ENCODE measurements at regions not wholly inside any gene's neighbourhood (a gene's known extent, or its start where the extent isn't known, plus 50 kb on each side); places are given as distances from the start of the nearest gene placed in this dataset.

DNA sequence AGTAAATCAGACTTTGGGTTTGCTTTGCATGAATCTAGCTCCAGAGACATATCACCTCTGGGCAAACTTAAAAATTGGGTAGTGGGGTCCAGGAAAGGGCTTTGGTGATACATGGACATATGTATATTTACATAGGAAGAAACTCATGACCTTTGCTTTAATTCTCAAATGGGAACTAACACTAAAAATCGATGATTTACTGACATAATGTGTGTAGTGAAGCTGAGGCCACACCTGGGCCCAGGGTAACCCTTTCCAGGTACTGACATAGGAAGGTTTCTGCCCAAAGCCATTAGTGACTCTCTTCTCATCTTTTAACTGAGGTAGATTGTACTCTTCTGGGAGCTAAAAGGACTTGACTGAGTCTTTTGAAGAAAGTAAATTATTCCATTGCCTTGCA lies 411.2 kb upstream of the TBL1XR1 start:
- TF ChIP-seq POU2F2 (IDR thresholded peaks at IDR 0.05; ENCODE audit: low read depth, low read length), result no peak
- no peak for TF ChIP-seq TAF1 (IDR thresholded peaks at IDR 0.05; ENCODE audit: low read depth, low read length)
- no peak for TF ChIP-seq POLR2A (IDR thresholded peaks at IDR 0.05; ENCODE audit: low read depth, low read length)
- no peak for TF ChIP-seq SPI1 (IDR thresholded peaks at IDR 0.05; ENCODE audit: low read depth, low read length)
- TF ChIP-seq POLR2AphosphoS5 (IDR thresholded peaks at IDR 0.05; ENCODE audit: low read depth, low read length), result no peak
- no peak for TF ChIP-seq PAX5 (IDR thresholded peaks at IDR 0.05; ENCODE audit: insufficient read depth, low read length, severe bottlenecking)
- DNase-seq (ENCODE audit: insufficient read length, low spot score), result no peak
- no peak for FAIRE-seq

DNA sequence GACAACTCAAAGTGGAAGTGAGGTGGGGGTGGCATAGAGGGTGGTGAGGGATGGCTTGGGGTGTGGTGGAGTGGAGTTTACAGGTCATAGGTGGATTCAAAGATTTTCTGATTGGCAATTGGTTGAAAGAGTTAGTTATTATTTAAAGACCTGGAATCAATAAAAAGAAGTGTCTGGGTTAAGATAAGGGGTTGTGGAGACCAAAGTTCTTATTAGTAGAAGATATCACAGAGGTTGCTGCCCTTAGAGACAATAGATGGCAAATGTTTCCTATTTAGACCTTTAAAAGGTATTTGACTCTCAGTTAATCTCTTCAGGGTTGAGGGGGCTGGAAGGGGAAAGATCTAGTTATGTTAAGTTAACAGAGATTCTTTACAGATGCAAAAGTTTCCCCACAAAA lies 412.3 kb upstream of the TBL1XR1 start:
- FAIRE-seq (no peak), DNase-seq (ENCODE audit: insufficient read length, low spot score) (no peak)

DNA sequence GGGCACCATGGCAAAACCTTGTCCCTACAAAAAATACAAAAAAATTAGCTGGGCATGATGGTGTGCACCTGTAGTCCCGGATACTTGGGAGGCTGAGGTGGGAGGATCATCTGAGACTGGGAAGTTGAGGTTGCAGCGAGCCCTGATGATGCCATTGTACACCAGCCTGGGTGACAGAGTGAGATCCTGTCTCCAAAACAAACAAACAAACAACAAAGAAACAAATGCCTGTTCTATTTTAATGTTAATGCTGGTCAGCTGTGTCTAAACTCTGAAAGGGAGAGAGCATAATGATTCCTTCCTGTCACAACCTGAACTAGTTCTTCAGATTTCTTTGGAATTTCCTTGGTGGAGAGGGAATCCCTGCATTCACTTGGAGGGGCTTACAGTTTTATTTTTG lies 413.0 kb upstream of the TBL1XR1 start:
- FAIRE-seq (no peak), DNase-seq (ENCODE audit: insufficient read length, low spot score) (no peak)
- TF ChIP-seq TAF1 (IDR thresholded peaks at IDR 0.05; ENCODE audit: low read depth, low read length) (no peak), POLR2A (IDR thresholded peaks at IDR 0.05; ENCODE audit: low read depth, low read length) (no peak), POU2F2 (IDR thresholded peaks at IDR 0.05; ENCODE audit: low read depth, low read length) (no peak), POLR2AphosphoS5 (IDR thresholded peaks at IDR 0.05; ENCODE audit: low read depth, low read length) (no peak), PAX5 (IDR thresholded peaks at IDR 0.05; ENCODE audit: insufficient read depth, low read length, severe bottlenecking) (no peak), SPI1 (IDR thresholded peaks at IDR 0.05; ENCODE audit: low read depth, low read length) (no peak)

More for the DNA sequence above, 412.3 kb upstream of the TBL1XR1 start:
- no peak for TF ChIP-seq POLR2AphosphoS5 (IDR thresholded peaks at IDR 0.05; ENCODE audit: low read depth, low read length)
- TF ChIP-seq TAF1 (IDR thresholded peaks at IDR 0.05; ENCODE audit: low read depth, low read length), result no peak
- no peak for TF ChIP-seq PAX5 (IDR thresholded peaks at IDR 0.05; ENCODE audit: insufficient read depth, low read length, severe bottlenecking)
- TF ChIP-seq POU2F2 (IDR thresholded peaks at IDR 0.05; ENCODE audit: low read depth, low read length), result no peak
- no peak for TF ChIP-seq SPI1 (IDR thresholded peaks at IDR 0.05; ENCODE audit: low read depth, low read length)
- TF ChIP-seq POLR2A (IDR thresholded peaks at IDR 0.05; ENCODE audit: low read depth, low read length), result no peak

DNA sequence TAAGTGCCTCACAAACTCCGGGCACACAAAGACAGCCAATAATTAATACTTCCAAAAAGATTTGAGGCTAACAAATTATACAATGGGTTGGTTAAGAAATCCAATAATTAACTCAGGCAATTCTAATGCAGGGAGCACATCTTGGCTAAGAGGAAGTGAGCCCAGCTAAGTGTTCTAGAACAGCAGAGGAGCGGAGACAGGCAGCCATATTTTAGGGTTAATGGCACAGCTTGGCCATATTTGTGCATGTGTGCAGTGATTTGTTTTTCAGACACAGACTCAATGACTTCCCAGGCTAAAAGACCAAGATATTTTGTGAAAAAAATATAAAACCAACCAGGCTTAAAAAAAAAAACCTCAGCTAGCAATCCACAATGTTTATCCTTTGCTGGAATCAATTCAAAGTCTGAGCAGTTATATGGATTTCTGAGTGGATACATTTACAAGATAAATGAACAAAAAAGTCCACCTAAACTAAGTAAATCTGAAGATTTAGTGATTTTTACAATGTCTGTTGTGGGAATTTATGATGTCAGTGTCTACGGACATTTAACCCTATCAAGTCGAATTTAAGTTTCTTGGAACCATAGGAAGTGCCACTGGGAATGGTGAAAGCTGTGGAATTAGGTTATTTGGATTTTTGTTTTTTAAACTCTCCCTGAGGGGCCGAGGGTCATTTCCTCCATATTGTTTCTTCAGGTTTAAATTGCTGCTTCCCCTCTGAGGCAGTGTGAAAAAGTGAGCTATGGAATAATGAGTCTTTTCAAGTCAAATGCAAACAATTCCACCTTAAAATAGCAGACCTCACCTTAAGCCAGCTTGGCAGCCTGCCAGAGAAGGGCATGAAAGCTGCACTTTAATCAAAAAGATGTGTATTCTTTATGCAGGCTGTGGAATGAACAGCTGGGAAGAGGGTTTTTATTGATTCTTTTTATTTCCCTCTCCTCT lies 413.7 kb upstream of the TBL1XR1 start:
- DNase-seq (ENCODE audit: insufficient read length, low spot score) (no peak), FAIRE-seq (no peak)
- TF ChIP-seq SPI1 (IDR thresholded peaks at IDR 0.05; ENCODE audit: low read depth, low read length) (0 out of 2 replicates have a peak, but pooled peaks have one; percentile 3), POLR2A (IDR thresholded peaks at IDR 0.05; ENCODE audit: low read depth, low read length) (no peak)

DNA sequence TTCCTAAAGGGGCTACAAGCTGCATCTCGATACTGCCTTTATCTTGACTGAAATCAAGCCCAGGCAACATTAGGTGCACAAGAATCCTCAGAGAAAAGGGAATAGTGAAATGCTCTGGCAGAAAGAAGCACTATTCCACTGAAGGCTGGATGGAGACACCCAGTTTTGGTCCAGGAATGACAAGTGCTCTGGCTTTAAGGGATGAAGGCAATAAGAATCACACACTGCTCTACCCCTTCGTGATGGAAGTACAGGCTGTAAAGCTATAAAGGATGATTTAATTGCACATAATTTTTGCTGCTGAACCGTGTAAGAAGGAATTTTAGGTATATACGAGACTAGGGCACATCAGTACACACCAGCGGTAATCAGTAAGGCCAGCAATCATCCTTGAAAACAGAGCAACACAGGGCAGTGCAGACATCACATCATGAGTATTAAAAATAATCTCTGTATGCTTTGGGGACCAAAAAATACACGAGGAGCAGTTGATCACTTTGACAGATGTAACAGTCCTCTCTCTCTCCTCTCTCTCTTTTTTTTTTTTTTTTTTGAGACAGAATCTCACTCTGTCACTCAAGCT lies 414.6 kb upstream of the TBL1XR1 start:
- DNase-seq (ENCODE audit: insufficient read length, low spot score), result no peak
- FAIRE-seq, result no peak
- TF ChIP-seq SPI1 (IDR thresholded peaks at IDR 0.05; ENCODE audit: low read depth, low read length), result no peak
- no peak for TF ChIP-seq POLR2AphosphoS5 (IDR thresholded peaks at IDR 0.05; ENCODE audit: low read depth, low read length)
- no peak for TF ChIP-seq POLR2A (IDR thresholded peaks at IDR 0.05; ENCODE audit: low read depth, low read length)
- no peak for TF ChIP-seq PAX5 (IDR thresholded peaks at IDR 0.05; ENCODE audit: insufficient read depth, low read length, severe bottlenecking)
- TF ChIP-seq POU2F2 (IDR thresholded peaks at IDR 0.05; ENCODE audit: low read depth, low read length), result no peak
- no peak for TF ChIP-seq TAF1 (IDR thresholded peaks at IDR 0.05; ENCODE audit: low read depth, low read length)

DNA sequence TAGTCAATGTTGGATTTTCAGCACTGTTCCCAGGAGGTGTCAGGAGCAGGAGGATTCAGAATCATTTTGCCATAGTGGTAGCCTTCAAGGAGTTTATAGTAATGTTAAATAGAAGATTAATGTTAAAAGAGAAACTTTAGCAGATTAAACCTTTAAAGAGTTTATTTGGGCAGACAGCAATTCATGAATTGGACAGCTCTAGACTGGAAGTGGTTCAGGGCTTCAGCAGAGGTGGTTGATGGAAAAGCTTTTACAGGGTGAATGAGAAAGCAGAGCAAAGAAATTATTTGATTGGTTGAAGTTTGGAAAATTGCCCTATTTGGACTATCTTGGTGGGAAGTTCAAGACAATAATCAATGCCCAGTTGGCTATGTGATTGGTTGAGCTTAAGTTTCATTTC lies 416.6 kb upstream of the TBL1XR1 start:
- FAIRE-seq, result no peak
- no peak for DNase-seq (ENCODE audit: insufficient read length, low spot score)
- TF ChIP-seq PAX5 (IDR thresholded peaks at IDR 0.05; ENCODE audit: insufficient read depth, low read length, severe bottlenecking), result no peak
- no peak for TF ChIP-seq TAF1 (IDR thresholded peaks at IDR 0.05; ENCODE audit: low read depth, low read length)
- no peak for TF ChIP-seq POU2F2 (IDR thresholded peaks at IDR 0.05; ENCODE audit: low read depth, low read length)
- no peak for TF ChIP-seq POLR2A (IDR thresholded peaks at IDR 0.05; ENCODE audit: low read depth, low read length)
- TF ChIP-seq POLR2AphosphoS5 (IDR thresholded peaks at IDR 0.05; ENCODE audit: low read depth, low read length), result no peak
- no peak for TF ChIP-seq SPI1 (IDR thresholded peaks at IDR 0.05; ENCODE audit: low read depth, low read length)

DNA sequence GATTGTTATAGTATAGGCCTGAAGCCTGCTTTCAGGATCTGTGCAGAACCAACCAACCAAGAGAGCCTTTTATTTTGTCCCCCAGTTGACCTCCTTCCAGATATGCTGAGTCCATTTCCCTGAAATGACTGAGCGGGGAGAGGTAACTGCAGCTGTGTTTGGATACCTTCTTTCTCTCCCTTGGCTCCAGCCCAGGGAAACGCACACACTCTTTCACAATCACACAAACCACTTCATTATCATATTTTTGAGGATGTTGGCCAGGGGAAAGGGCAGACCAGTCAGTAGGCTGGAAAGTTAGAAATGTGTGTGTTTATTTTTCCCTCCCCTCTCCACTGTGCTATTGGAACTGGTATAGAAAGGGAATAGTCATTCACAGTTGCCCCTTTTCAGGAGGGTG lies 417.7 kb upstream of the TBL1XR1 start:
- FAIRE-seq, result no peak
- TF ChIP-seq PAX5 (IDR thresholded peaks at IDR 0.05; ENCODE audit: insufficient read depth, low read length, severe bottlenecking), result no peak
- TF ChIP-seq POLR2AphosphoS5 (IDR thresholded peaks at IDR 0.05; ENCODE audit: low read depth, low read length), result no peak
- no peak for TF ChIP-seq POLR2A (IDR thresholded peaks at IDR 0.05; ENCODE audit: low read depth, low read length)
- no peak for TF ChIP-seq TAF1 (IDR thresholded peaks at IDR 0.05; ENCODE audit: low read depth, low read length)
- no peak for TF ChIP-seq POU2F2 (IDR thresholded peaks at IDR 0.05; ENCODE audit: low read depth, low read length)
- no peak for TF ChIP-seq SPI1 (IDR thresholded peaks at IDR 0.05; ENCODE audit: low read depth, low read length)

DNA sequence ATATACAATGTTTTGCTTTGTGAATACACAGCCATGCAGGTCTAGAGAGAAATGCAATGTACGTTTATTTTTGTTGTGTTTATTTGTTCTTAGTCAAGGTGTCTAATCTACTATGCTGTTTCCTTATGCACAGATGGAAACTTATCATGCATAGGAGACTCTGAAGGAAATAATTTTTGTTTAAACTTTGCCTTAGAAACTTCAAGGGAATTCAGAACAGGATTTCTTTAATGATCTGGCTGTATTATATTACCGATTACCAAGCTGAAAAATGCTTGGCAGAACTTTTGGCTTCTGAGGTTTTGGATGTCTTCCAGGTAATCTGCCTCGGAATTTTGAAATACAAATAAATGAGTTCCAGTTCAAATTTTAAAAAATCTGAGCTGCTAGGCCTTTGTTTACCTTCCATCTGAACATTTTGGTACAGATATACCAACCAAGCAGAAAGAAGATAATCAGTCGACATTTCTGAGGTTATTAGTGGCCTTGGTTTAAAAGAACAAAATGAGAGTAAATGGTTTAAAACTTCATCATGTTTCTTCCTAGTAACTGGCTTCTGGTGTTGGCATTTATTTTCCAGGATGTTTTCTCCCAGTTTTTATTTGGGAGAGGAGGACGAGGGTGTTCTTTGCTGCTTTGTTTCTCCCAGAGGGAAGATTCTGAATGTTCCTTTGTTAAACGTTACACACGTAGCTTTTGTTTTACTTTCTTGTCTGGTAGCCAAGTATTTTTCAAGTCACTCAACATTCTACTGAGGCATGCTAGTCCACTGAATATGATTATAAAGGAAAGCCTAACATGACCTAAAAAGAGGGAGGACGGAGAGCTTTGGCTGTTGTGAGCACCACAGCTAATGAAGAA lies 421.8 kb upstream of the TBL1XR1 start:
- no peak for DNase-seq (ENCODE audit: insufficient read length, low spot score)
- TF ChIP-seq SPI1 (IDR thresholded peaks at IDR 0.05; ENCODE audit: low read depth, low read length), result no peak
- no peak for TF ChIP-seq TAF1 (IDR thresholded peaks at IDR 0.05; ENCODE audit: low read depth, low read length)
- no peak for TF ChIP-seq POLR2AphosphoS5 (IDR thresholded peaks at IDR 0.05; ENCODE audit: low read depth, low read length)
- no peak for TF ChIP-seq POU2F2 (IDR thresholded peaks at IDR 0.05; ENCODE audit: low read depth, low read length)
- no peak for TF ChIP-seq POLR2A (IDR thresholded peaks at IDR 0.05; ENCODE audit: low read depth, low read length)
- no peak for TF ChIP-seq PAX5 (IDR thresholded peaks at IDR 0.05; ENCODE audit: insufficient read depth, low read length, severe bottlenecking)
- FAIRE-seq, result no peak

More for the DNA sequence above, 417.7 kb upstream of the TBL1XR1 start:
- DNase-seq (ENCODE audit: insufficient read length, low spot score), result no peak

DNA sequence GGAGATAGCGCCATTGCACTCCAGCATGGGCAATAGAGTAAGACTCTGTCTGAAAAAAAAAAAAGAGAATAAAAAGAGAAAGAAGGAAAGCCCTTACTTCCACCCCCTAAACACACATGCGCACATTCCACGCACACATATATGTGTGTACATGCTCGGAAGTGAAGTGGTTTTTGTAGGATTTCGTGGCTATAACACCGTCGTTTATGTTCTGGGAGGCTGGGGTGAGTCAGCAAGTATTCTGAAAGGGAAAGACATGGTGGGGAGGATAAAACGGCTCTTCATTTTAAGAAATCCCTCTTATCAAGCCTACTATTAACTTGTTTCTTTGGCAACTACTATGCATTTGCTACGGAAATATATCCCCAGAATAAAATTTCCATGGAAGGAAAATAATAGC lies 422.8 kb upstream of the TBL1XR1 start:
- DNase-seq (ENCODE audit: insufficient read length, low spot score) (no peak), FAIRE-seq (no peak)
- no peak for TF ChIP-seq POLR2A (IDR thresholded peaks at IDR 0.05; ENCODE audit: low read depth, low read length)
- TF ChIP-seq TAF1 (IDR thresholded peaks at IDR 0.05; ENCODE audit: low read depth, low read length), result no peak
- TF ChIP-seq POLR2AphosphoS5 (IDR thresholded peaks at IDR 0.05; ENCODE audit: low read depth, low read length), result no peak
- no peak for TF ChIP-seq PAX5 (IDR thresholded peaks at IDR 0.05; ENCODE audit: insufficient read depth, low read length, severe bottlenecking)
- no peak for TF ChIP-seq POU2F2 (IDR thresholded peaks at IDR 0.05; ENCODE audit: low read depth, low read length)
- no peak for TF ChIP-seq SPI1 (IDR thresholded peaks at IDR 0.05; ENCODE audit: low read depth, low read length)

Measured in GM12891 (cell line).